H1 (cell line): ENCODE measurements at regions not wholly inside any gene's neighbourhood (a gene's known extent, or its start where the extent isn't known, plus 50 kb on each side); places are given as distances from the start of the nearest gene placed in this dataset.

Source experiments
- CTCF ChIA-PET: fragments of 300-600 bp; sonication (Branson Sonifier 250); formaldehyde crosslinking; loops from one replicate; lab custom pipeline; 2021; ENCODE audit not compliant: partially characterized antibody; lab: Charles Lee
- POLR2A ChIA-PET: fragments of 300-600 bp; sonication (Branson Sonifier 250); formaldehyde crosslinking; loops from one replicate; lab custom pipeline; 2021; ENCODE audit warnings: inconsistent platforms; ENCODE audit not compliant: partially characterized antibody; lab: Charles Lee
- DNase-seq, 2 experiments: peaks; one replicate each; pipeline versions ENCODE4 v3.0.0 to v3.0.0-alpha.2; 2010 to 2022; ENCODE audit warnings: low spot score in 2 of 2, low read depth in 1 of 2, mixed read lengths in 1 of 2
- FAIRE-seq: peaks from 2 replicates; lab custom pipeline; 2011; peaks lifted over from hg19 to GRCh38; lab: Jason Lieb, UNC
- H2AFZ ChIP-seq: 2 replicates; pipeline ENCODE4 v1.8.1; 2012; ENCODE audit warnings: low read length, inconsistent platforms
- H2AK5ac ChIP-seq: 2 replicates; pipeline ENCODE4 v1.6.1; 2013; ENCODE audit warnings: low read depth, low read length
- H2BK120ac ChIP-seq: replicated peaks from 2 replicates; pipeline ENCODE3; 2013; ENCODE audit warnings: low read depth, low read length, inconsistent platforms
- H2BK12ac ChIP-seq: 2 replicates; pipeline ENCODE4 v1.6.1; 2013; ENCODE audit warnings: low read depth, low read length
- H2BK15ac ChIP-seq: 2 replicates; pipeline ENCODE4 v1.6.1; 2013; ENCODE audit warnings: low read length
- H2BK20ac ChIP-seq: 2 replicates; pipeline ENCODE4 v1.6.1; 2013; ENCODE audit warnings: low read length
- H2BK5ac ChIP-seq: 2 replicates; pipeline ENCODE4 v1.6.1; 2013; ENCODE audit warnings: low read depth, low read length
- H3K14ac ChIP-seq: 2 replicates; pipeline ENCODE4 v1.6.1; 2013; ENCODE audit warnings: inconsistent platforms; ENCODE audit not compliant: insufficient read length
- H3K18ac ChIP-seq: 2 replicates; pipeline ENCODE4 v1.6.1; 2013; ENCODE audit warnings: low read length; ENCODE audit errors: extremely low read depth
- H3K23ac ChIP-seq: 2 replicates; pipeline ENCODE4 v1.6.1; 2013; ENCODE audit warnings: inconsistent platforms; ENCODE audit not compliant: insufficient read length
- H3K23me2 ChIP-seq: 2 replicates; pipeline ENCODE4 v1.6.1; 2013; ENCODE audit warnings: low read depth, low read length
- H3K27ac ChIP-seq: 2 replicates; pipeline ENCODE4 v1.6.1; 2011; ENCODE audit warnings: low read depth, low read length, inconsistent platforms
- H3K27me3 ChIP-seq, 4 experiments: replicated peaks in 1 of 4; 1 replicate in 1 of 4; 2 replicates in 3 of 4; pipeline versions ENCODE4 v1.6.1 to v1.8.1; 2011 to 2013; ENCODE audit warnings: low read length in 3 of 4, mild to moderate bottlenecking in 3 of 4, inconsistent platforms in 2 of 4, mixed read lengths in 2 of 4, moderate library complexity in 1 of 4; ENCODE audit not compliant: control insufficient read depth in 3 of 4, insufficient read depth in 3 of 4; ENCODE audit errors: extremely low read depth in 1 of 4
- H3K36me3 ChIP-seq, 4 experiments: 2 replicates each; pipeline versions ENCODE4 v1.6.1 to v1.8.1; 2011 to 2013; ENCODE audit warnings: mild to moderate bottlenecking in 4 of 4, low read length in 3 of 4, moderate library complexity in 2 of 4, control low read depth in 1 of 4, inconsistent platforms in 1 of 4; ENCODE audit not compliant: insufficient read depth in 4 of 4, control insufficient read depth in 2 of 4
- H3K4ac ChIP-seq: replicated peaks from 2 replicates; pipeline ENCODE3; 2013; ENCODE audit warnings: low read length, low read depth, mixed read lengths, inconsistent platforms; ENCODE audit not compliant: insufficient read length
- H3K4me1 ChIP-seq, 4 experiments: replicated peaks in 1 of 4; 1 replicate in 1 of 4; 2 replicates in 3 of 4; pipeline versions ENCODE4 v1.6.1 to v1.8.1; 2011 to 2013; ENCODE audit warnings: low read length in 3 of 4, inconsistent platforms in 2 of 4, mixed read lengths in 1 of 4; ENCODE audit not compliant: insufficient read depth in 4 of 4, control insufficient read depth in 3 of 4
- H3K4me2 ChIP-seq, 2 experiments: 2 replicates each; pipeline versions ENCODE4 v1.6.1 to v1.8.1; 2011 to 2013; ENCODE audit warnings: low read depth in 2 of 2, low read length in 2 of 2, control low read depth in 1 of 2, inconsistent platforms in 1 of 2, mild to moderate bottlenecking in 1 of 2; ENCODE audit not compliant: insufficient read depth in 1 of 2
- H3K4me3 ChIP-seq, 4 experiments: fragments of 200-600, 300-600 bp in 1 of 4; sonication (generic), shearing (Covaris generic), sonication (Bioruptor Twin) in 1 of 4; 2 replicates each; pipeline versions ENCODE4 v1.5.1 to v1.8.1; 2011 to 2016; ENCODE audit warnings: low read length in 4 of 4, low read depth in 3 of 4, control low read depth in 2 of 4, inconsistent platforms in 2 of 4, mild to moderate bottlenecking in 2 of 4, mixed read lengths in 1 of 4, moderate library complexity in 1 of 4; ENCODE audit not compliant: insufficient read depth in 2 of 4; ENCODE audit errors: extremely low read depth in 1 of 4
- H3K56ac ChIP-seq: replicated peaks from 2 replicates; pipeline ENCODE3; 2013; ENCODE audit warnings: low read depth, mild to moderate bottlenecking, mixed read lengths, low read length, inconsistent platforms; ENCODE audit not compliant: insufficient read length
- H3K79me1 ChIP-seq: 2 replicates; pipeline ENCODE4 v1.6.1; 2013; ENCODE audit warnings: low read depth, low read length, control low read depth
- H3K79me2 ChIP-seq, 2 experiments: 2 replicates each; pipeline versions ENCODE4 v1.6.1 to v1.8.1; 2012 to 2013; ENCODE audit warnings: low read length in 2 of 2, mild to moderate bottlenecking in 2 of 2, inconsistent platforms in 1 of 2; ENCODE audit not compliant: insufficient read depth in 2 of 2, control insufficient read depth in 1 of 2
- H3K9ac ChIP-seq, 4 experiments: replicated peaks in 1 of 4; 1 replicate in 1 of 4; 2 replicates in 3 of 4; pipeline versions ENCODE4 v1.6.1 to v1.8.1; 2011 to 2013; ENCODE audit warnings: low read depth in 3 of 4, low read length in 3 of 4, control low read depth in 2 of 4, mild to moderate bottlenecking in 2 of 4, moderate library complexity in 2 of 4, inconsistent platforms in 1 of 4; ENCODE audit errors: extremely low read depth in 1 of 4
- H3K9me3 ChIP-seq, 2 experiments: 2 replicates each; pipeline versions ENCODE4 v1.6.1 to v1.8.1; 2012 to 2013; ENCODE audit warnings: mild to moderate bottlenecking in 2 of 2, moderate library complexity in 2 of 2, control low read depth in 1 of 2, inconsistent platforms in 1 of 2, low read depth in 1 of 2, low read length in 1 of 2, mixed read lengths in 1 of 2; ENCODE audit not compliant: insufficient read depth in 2 of 2
- H4K20me1 ChIP-seq, 2 experiments: replicated peaks in 1 of 2; 2 replicates each; pipeline versions ENCODE3 to v1.8.1; 2011 to 2013; ENCODE audit warnings: inconsistent platforms in 2 of 2, low read length in 2 of 2, mild to moderate bottlenecking in 1 of 2; ENCODE audit not compliant: insufficient read depth in 2 of 2, control insufficient read depth in 1 of 2
- H4K5ac ChIP-seq: 2 replicates; pipeline ENCODE4 v1.6.1; 2013; ENCODE audit warnings: low read length, low read depth, mixed read lengths, inconsistent platforms; ENCODE audit not compliant: insufficient read length
- H4K8ac ChIP-seq: 2 replicates; pipeline ENCODE4 v1.8.0; 2013; ENCODE audit warnings: mild to moderate bottlenecking, moderate library complexity, low read length, inconsistent platforms; ENCODE audit not compliant: insufficient read depth; ENCODE audit errors: extremely low read depth
- H4K91ac ChIP-seq: replicated peaks from 2 replicates; pipeline ENCODE3; 2013; ENCODE audit warnings: low read length, mixed read lengths, inconsistent platforms; ENCODE audit not compliant: insufficient read length
- RXRA ChIP-seq: IDR thresholded peaks from 2 replicates; pipeline ENCODE4 v1.6.1; 2011; ENCODE audit warnings: low read depth, mild to moderate bottlenecking, low read length, moderate library complexity; ENCODE audit not compliant: insufficient read depth
- SIN3A ChIP-seq, 2 experiments: IDR thresholded peaks in 1 of 2; conservative IDR thresholded peaks in 1 of 2; 2 replicates each; pipeline ENCODE4 v1.6.1; 2011 to 2012; ENCODE audit warnings: low read length in 2 of 2, improper control_type of control experiment in 1 of 2, low read depth in 1 of 2, mild to moderate bottlenecking in 1 of 2
- WGBS, 2 experiments: shearing (Covaris generic) in 1 of 2; methylation state at CpG; one replicate each; pipeline versions ENCODE4 v1.1.6 to v1.1.7; 2013 to 2015; ENCODE audit warnings: low lambda C conversion rate in 2 of 2, mixed read lengths in 2 of 2, inconsistent platforms in 1 of 2, low coverage in 1 of 2, missing lambda C conversion rate in 1 of 2; ENCODE audit not compliant: insufficient replicate concordance in 2 of 2, insufficient coverage in 1 of 2, insufficient read length in 1 of 2; ENCODE audit errors: extremely low coverage in 1 of 2, missing lambda C conversion rate in 1 of 2; 5-methylcytosine and 5-hydroxymethylcytosine counted together

DNA sequence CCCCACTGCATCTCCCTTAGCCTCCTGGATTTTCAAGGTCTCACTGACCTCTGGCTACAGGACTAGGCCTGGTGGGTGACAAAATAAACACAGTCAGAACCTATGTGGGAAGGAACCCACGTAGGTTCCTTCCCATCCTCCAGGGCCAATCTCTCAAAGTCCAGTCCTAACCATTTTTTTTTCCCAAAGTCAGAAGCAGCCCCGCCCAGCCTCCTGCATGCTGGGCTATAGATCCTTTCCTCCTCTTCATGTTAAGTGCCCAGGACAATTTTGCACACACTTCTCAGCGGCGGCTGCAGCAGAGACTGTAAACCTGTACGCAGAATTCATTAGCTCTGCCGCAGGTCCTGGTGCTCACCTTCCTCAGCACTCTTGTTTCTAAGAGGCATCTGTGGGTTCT lies 285.8 kb downstream of the NPIPA8 start:
- POLR2A ChIA-PET: no interaction called here
- TF ChIP-seq RXRA (no peak), SIN3A (conservative IDR thresholded peaks at IDR 0.05 in 1 of 2, IDR thresholded peaks at IDR 0.05 in 1 of 2; ENCODE audit: low read depth in 1 of 2, low read length in 2 of 2) (no peak)

More for the DNA sequence above, 285.8 kb downstream of the NPIPA8 start:
- Histone ChIP-seq H3K27ac (no peak overlapping the region), H4K8ac (no peak overlapping the region), H2BK120ac (no peak overlapping the region), H3K4me2 (no peak overlapping the region), H3K4me1 (no peaks in the 10 kb centered on the region), H3K4me3 (no peak overlapping the region), H3K23me2 (no peaks in the 10 kb centered on the region; the same call in 1 of the 2 replicates), H3K23ac (no peak overlapping the region), H4K20me1 (no peaks in the 10 kb centered on the region), H2BK12ac (no peak overlapping the region), H3K18ac (no peak overlapping the region), H2AK5ac (no peak overlapping the region), H4K91ac (no peak overlapping the region), H2BK15ac (no peak overlapping the region), H3K56ac (no peak overlapping the region), H3K9ac (no peak overlapping the region), H3K27me3 (no peaks in the 10 kb centered on the region), H3K14ac (no peak overlapping the region), H3K79me1 (no peaks in the 10 kb centered on the region), H3K79me2 (no peaks in the 10 kb centered on the region), H3K9me3 (no peaks in the 10 kb centered on the region), H3K36me3 (no peaks in the 10 kb centered on the region), H2BK20ac (no peak overlapping the region), H2AFZ (no peak overlapping the region), H3K4ac (no peak overlapping the region), H4K5ac (no peak overlapping the region), H2BK5ac (no peak overlapping the region)
- FAIRE-seq (no peak), DNase-seq (no peak)
- CTCF ChIA-PET: no interaction called here
- WGBS, 2 experiments: 76% methylated on average over 6 of the region's 6 CpGs; no CpG with 5 or more reads in 1 of the 2 experiments
